Large intestine (tissue), 3 donors: ENCODE measurements at regions not wholly inside any gene's neighbourhood (a gene's known extent, or its start where the extent isn't known, plus 50 kb on each side); places are given as distances from the start of the nearest gene placed in this dataset.

Experiments
- DNase-seq, 2 donors: peaks; one replicate each; pipeline versions ENCODE4 v3.0.0 to v3.0.0-alpha.2; 2013
- H3K27ac ChIP-seq: one replicate; pipeline ENCODE4 v1.5.1; 2013; ENCODE audit warnings: low read length
- H3K27me3 ChIP-seq: 2 replicates; pipeline ENCODE4 v1.6.1; 2013; ENCODE audit warnings: low read length; ENCODE audit not compliant: control insufficient read depth, insufficient read depth
- H3K36me3 ChIP-seq: 2 replicates; pipeline ENCODE4 v1.6.1; 2013; ENCODE audit warnings: low read length; ENCODE audit not compliant: control insufficient read depth, insufficient read depth
- H3K4me1 ChIP-seq: one replicate; pipeline ENCODE4 v1.6.1; 2013; ENCODE audit warnings: low read length; ENCODE audit not compliant: control insufficient read depth, insufficient read depth
- H3K4me3 ChIP-seq: one replicate; pipeline ENCODE4 v1.5.1; 2013; ENCODE audit warnings: low read length
- H3K9me3 ChIP-seq: one replicate; pipeline ENCODE4 v1.6.1; 2013; ENCODE audit warnings: mild to moderate bottlenecking, low read depth, low read length, moderate library complexity; ENCODE audit not compliant: control insufficient read depth
- WGBS: methylation state at CpG from one replicate; pipeline ENCODE4 v1.1.5; 2013; ENCODE audit warnings: low lambda C conversion rate; ENCODE audit not compliant: insufficient coverage; 5-methylcytosine and 5-hydroxymethylcytosine counted together

DNA sequence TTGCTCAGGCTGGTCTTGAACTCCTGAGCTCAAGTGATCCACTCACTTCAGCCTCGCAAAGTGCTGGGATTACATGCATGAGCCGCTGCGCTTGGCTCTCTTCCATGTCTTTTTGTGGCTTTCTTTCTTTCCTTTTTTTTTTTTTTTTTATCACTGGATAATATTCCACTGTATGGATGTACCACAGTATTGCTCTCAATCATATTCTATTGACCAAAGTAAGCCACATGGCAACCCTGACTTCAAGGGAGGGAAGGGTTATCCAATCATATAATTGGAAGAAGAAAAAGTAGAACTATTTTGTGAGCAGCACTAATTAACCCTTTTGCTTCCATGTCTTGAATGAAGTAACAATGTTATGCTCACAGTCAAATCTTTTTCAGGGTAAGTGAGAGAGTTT lies 307.0 kb upstream of the RASGRP1 start:
- Histone ChIP-seq H3K4me3 (no peak overlapping the region), H3K27me3 (no peaks in the 10 kb centered on the region), H3K4me1 (peaks cover 19% of the 10 kb centered on the region), H3K9me3 (no peaks in the 10 kb centered on the region), H3K36me3 (no peaks in the 10 kb centered on the region), H3K27ac (no peak overlapping the region)
- WGBS = 100% methylated on average over 3 of the region's 3 CpGs
- no peak for DNase-seq

DNA sequence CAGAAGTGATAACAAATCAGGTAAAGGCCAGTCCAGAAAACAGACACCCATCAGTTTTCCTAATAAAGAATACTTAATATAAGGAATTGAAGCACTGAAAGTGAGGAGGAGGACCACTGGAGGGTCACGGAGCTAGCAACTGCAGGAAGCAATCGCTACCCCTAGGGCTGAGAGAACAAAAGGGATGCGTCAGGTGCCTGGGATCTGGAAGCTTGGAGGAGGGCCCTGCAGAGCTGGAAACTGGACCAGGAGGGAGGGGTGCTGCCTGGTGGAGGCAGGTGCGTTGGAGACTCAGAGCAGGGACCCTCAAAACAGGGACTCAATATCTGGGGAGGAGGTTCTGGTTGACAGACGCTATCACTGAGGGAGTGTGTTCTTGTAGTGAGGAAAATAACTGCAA lies 308.1 kb upstream of the RASGRP1 start:
- Histone ChIP-seq H3K9me3 (no peaks in the 10 kb centered on the region), H3K27ac (no peak overlapping the region), H3K4me1 (peaks cover 16% of the 10 kb centered on the region), H3K27me3 (no peaks in the 10 kb centered on the region), H3K4me3 (no peak overlapping the region), H3K36me3 (no peaks in the 10 kb centered on the region)
- no peak for DNase-seq
- WGBS = no CpG with 5 or more reads among the region's 5 CpGs

DNA sequence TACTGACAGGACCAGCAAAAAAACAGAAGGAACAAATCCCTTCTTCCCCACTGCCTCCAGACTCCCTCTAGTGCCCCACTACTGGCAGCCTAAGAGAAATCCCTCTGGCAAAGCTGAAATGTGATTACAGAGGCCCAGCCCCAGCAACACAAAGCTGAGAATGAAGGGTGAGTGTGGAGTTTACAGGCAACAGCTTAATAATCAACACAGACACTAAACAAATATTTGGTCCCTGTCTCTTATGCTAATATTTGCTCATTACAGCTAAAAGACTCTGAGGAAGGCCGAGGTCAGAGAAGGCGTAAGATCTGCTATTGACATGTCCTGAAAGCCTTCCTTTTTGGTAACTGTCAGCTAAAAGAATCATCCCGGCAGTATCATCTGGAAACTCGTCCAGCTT lies 308.5 kb upstream of the RASGRP1 start:
- Histone ChIP-seq H3K4me3 (no peak overlapping the region), H3K4me1 (peaks cover 13% of the 10 kb centered on the region), H3K36me3 (no peaks in the 10 kb centered on the region), H3K27me3 (no peaks in the 10 kb centered on the region), H3K27ac (no peak overlapping the region), H3K9me3 (no peaks in the 10 kb centered on the region)
- no peak for DNase-seq
- WGBS = 47% methylated on average over 3 of the region's 4 CpGs

DNA sequence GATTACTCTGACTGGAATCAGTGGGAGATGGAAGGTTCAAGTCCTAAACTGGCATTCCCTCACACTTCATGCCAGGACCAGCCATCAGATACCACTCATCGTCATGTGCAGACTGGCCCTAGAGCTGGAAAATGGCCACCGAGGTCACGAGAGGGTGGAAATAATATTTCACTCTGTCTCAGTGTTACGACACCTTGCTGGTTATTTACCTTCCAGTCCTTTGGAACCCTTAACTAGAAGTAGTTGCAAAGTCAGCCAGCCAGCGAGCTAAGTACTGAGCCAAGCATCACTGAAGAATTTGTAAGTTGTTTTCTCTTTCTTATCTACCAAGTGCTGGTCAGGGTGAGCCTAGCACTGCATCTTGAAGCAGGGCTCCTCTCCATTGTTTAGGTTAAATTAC lies 309.9 kb upstream of the RASGRP1 start:
- Histone ChIP-seq H3K36me3 (no peaks in the 10 kb centered on the region), H3K9me3 (no peaks in the 10 kb centered on the region), H3K27ac (peak overlapping the region; percentile 63), H3K27me3 (no peaks in the 10 kb centered on the region), H3K4me3 (no peak overlapping the region), H3K4me1 (peaks cover 10% of the 10 kb centered on the region)
- DNase-seq = peak; percentile 62 to 70
- 100% methylated on average over 1 of the region's 5 CpGs for WGBS

DNA sequence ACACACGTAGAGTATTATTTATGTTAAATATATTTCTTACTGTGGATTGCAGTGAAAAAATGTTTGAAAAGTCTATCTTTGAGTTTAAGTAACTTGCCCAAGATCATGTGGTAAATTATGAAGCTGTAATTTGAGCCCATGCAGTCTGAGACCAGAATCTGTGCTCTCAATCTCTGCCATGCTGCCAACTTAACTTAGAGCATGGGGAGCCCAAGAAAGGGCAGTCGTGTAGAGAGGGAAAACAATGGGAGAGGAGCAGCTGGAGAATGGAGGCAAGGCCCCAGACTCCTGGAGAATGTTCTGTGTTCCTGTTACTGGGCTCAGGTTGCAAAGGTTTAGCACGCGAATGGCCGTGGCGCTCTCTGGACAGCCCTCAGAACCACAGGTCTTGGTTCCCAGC lies 311.6 kb upstream of the RASGRP1 start:
- WGBS = no CpG with 5 or more reads among the region's 6 CpGs
- Histone ChIP-seq H3K36me3 (no peaks in the 10 kb centered on the region), H3K9me3 (no peaks in the 10 kb centered on the region), H3K27me3 (no peaks in the 10 kb centered on the region), H3K27ac (no peak overlapping the region), H3K4me3 (no peak overlapping the region), H3K4me1 (peaks cover 10% of the 10 kb centered on the region)
- no peak for DNase-seq

DNA sequence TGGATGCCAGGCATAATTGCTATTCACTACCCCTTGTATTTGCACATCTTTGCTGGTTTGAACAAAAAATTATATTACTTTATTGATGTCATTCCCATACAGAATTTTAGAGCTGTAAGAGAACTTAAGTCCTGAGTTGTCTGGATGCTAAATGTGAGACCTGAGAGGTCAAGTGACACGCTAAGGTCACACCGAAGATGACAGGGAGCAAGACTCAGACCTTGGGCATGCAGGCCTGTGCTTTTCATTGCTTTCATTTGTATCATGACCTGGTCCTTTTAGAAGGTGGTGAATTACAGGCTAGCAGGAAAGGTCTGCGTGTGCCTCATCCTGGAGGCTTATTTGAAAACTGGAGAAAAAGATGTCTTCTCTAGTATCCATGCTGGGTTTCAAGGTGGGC lies 312.0 kb upstream of the RASGRP1 start:
- H3K4me3 ChIP-seq = no peak overlapping the region
- no CpG with 5 or more reads among the region's 3 CpGs for WGBS
- no peaks in the 10 kb centered on the region for H3K36me3 ChIP-seq
- peaks cover 10% of the 10 kb centered on the region for H3K4me1 ChIP-seq
- H3K9me3 ChIP-seq = no peaks in the 10 kb centered on the region
- no peak for DNase-seq
- no peaks in the 10 kb centered on the region for H3K27me3 ChIP-seq
- no peak overlapping the region for H3K27ac ChIP-seq

DNA sequence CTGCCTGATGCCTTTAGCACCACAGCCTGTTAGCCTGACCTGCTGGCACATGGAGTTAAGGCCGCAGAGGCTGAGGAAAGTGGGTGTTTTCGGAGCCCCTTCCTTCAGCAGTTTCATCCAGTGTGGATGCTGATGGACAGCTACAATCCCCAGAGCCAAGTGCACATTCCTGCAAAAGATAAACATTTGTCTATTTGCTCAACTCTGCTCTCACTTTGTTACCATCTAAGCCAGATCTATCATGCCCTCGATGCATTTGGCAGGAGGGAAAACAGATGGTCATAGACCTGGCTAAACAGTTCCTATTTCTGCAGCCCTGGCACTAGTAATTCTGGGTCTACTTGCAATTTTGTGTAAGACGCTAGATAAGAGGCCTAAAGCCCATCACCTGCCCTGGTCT lies 312.9 kb upstream of the RASGRP1 start:
- H3K27ac ChIP-seq = no peak overlapping the region

DNA sequence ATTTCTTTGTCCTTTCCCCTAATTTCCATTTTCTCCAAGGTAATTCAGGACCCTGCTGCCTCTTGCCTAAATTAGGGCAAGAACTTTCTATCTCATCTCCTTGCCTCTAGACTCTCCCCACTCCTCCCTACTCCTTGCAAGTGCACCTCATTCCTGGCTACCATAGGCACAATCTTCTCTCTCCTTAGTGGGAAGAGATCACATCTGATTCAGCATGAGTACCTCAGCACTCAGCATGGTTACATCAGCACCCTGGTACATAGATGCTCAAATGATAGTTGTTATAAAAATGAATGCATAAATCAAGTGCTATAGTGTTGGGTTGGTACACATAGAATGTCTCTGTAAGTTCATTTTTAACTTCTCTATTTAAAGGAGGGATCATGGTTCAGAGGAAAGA lies 313.4 kb upstream of the RASGRP1 start:
- Histone ChIP-seq H3K36me3 (no peaks in the 10 kb centered on the region), H3K27ac (no peak overlapping the region), H3K4me1 (peaks cover 6% of the 10 kb centered on the region), H3K27me3 (no peaks in the 10 kb centered on the region), H3K4me3 (no peak overlapping the region), H3K9me3 (no peaks in the 10 kb centered on the region)
- no peak for DNase-seq

More for the DNA sequence above, 312.9 kb upstream of the RASGRP1 start:
- Histone ChIP-seq H3K9me3 (no peaks in the 10 kb centered on the region), H3K36me3 (no peaks in the 10 kb centered on the region), H3K4me1 (peaks cover 10% of the 10 kb centered on the region), H3K27me3 (no peaks in the 10 kb centered on the region), H3K4me3 (no peak overlapping the region)
- WGBS = no CpG with 5 or more reads among the region's 4 CpGs
- no peak for DNase-seq

DNA sequence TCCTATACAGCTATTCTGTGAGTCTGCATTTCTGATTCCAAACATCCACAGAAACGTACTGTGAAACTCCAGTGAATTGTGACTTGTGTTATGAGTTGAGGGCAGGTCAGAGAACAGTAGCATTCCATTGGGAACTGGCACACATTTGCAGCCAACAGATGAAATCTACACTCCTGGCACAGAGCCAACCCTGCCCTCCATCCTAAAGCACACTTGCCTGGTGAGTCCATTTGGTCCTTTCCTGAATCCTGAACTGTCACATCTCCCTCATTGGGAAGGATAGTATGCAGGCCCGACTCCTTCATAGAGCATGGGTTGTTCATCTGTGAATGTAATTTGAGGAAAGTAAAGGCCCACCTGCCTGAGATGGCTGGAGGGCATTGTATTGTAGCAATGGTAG lies 314.3 kb upstream of the RASGRP1 start:
- no peak overlapping the region for H3K4me3 ChIP-seq
- WGBS = no CpG with 5 or more reads among the region's 2 CpGs
- H3K27me3 ChIP-seq = no peaks in the 10 kb centered on the region
- no peak for DNase-seq
- H3K36me3 ChIP-seq = no peaks in the 10 kb centered on the region
- no peak overlapping the region for H3K27ac ChIP-seq
- peaks cover 6% of the 10 kb centered on the region for H3K4me1 ChIP-seq
- no peaks in the 10 kb centered on the region for H3K9me3 ChIP-seq

DNA sequence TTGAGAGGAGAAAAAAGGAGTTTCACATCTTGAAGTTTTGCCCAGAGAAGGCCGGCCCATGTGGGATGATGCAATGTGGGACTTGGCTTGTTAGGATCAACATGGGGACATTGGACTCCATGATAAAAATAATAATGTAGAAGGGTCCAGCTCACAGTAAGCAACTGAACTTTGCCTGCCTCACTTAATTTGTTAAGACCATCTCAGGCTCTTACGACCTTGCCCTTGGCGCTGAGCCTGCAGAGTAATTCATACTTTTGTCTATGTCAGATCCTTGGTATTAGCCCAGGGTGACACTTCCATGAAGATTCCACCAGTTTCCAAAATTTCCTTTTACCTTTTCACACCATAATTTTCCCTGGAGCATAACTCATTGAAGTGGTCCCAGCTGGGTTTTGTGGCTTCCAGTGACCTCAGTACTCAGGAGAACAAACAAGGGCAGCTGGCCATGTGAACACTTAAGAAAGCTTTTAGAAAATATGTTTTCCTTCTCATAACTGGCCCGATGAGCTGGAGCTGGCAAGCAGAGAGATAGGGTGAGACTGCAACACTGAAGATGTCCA lies 315.4 kb upstream of the RASGRP1 start:
- DNase-seq = peak in 1 of 2 donors; percentile 39
- Histone ChIP-seq H3K36me3 (no peaks in the 10 kb centered on the region), H3K4me3 (no peak overlapping the region), H3K9me3 (no peaks in the 10 kb centered on the region), H3K4me1 (peaks cover 6% of the 10 kb centered on the region), H3K27ac (no peak overlapping the region), H3K27me3 (no peaks in the 10 kb centered on the region)
- WGBS = 70% methylated on average over 2 of the region's 4 CpGs

DNA sequence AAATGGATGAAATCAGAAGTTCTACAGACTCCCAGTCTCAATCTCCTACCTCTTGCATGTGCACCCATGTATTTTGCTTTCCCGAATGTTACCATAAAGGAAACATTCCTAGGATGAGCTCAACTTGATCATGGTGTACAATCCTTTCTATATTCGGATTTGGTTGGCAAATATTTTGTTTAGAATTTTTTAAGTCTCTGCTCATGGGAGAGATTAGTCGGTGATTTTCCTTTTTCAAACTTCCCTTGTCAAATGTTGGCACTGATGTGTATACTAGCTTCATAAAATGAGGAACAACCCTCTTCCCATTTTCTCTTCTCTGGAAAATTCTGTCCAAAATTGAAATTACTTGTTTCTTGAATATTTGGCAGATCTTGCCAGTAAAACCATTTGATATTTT lies 317.6 kb upstream of the RASGRP1 start:
- Histone ChIP-seq H3K27ac (no peak overlapping the region), H3K9me3 (no peaks in the 10 kb centered on the region), H3K36me3 (no peaks in the 10 kb centered on the region), H3K4me1 (peaks cover 20% of the 10 kb centered on the region), H3K27me3 (no peaks in the 10 kb centered on the region), H3K4me3 (no peak overlapping the region)
- no peak for DNase-seq
- WGBS = 80% methylated on average over 3 of the region's 3 CpGs
